Panc1 (cell line): ENCODE measurements at regions not wholly inside any gene's neighbourhood (a gene's known extent, or its start where the extent isn't known, plus 50 kb on each side); places are given as distances from the start of the nearest gene placed in this dataset.

Experiments used
- ATAC-seq: fragments of 200-7000 bp; cut with Tn5 transposase; 2 replicates; pipeline ENCODE4 v1.9.1; 2020; ENCODE audit warnings: mild to moderate bottlenecking, moderate library complexity
- BruUV-seq: library from RNA; stranded (reverse); fragments of 400-500 nt; replicated peaks from 2 replicates; lab custom pipeline; 2021; lab: Mats Ljungman, UMichigan
- CTCF ChIA-PET: fragments of 300-600 bp; sonication (Branson Sonifier 250); formaldehyde crosslinking; loops from one replicate; lab custom pipeline; 2022; ENCODE audit warnings: antibody characterized with exemption; lab: Charles Lee
- POLR2A ChIA-PET: fragments of 300-600 bp; sonication (Branson Sonifier 250); formaldehyde crosslinking; loops from one replicate; lab custom pipeline; 2022; ENCODE audit warnings: antibody characterized with exemption; lab: Charles Lee
- DNase-seq: peaks from one replicate; pipeline ENCODE4 v3.0.0-alpha.2; 2010; ENCODE audit warnings: low read depth, low spot score
- H3K27ac ChIP-seq: 2 replicates; pipeline ENCODE4 v1.5.1; 2011; ENCODE audit warnings: mild to moderate bottlenecking, low read length, inconsistent platforms
- H3K27me3 ChIP-seq: fragments of 200-500 bp; sonication (Bioruptor generic); 2 replicates; pipeline ENCODE4 v1.6.0; 2014; ENCODE audit warnings: low read length, inconsistent platforms; ENCODE audit not compliant: control insufficient read depth, insufficient read depth
- H3K36me3 ChIP-seq: fragments of 200-500 bp; sonication (Bioruptor generic); 2 replicates; pipeline ENCODE4 v1.5.1; 2014; ENCODE audit warnings: inconsistent platforms, mild to moderate bottlenecking, low read length, moderate library complexity; ENCODE audit not compliant: control insufficient read depth, insufficient read depth
- H3K4me1 ChIP-seq: 2 replicates; pipeline ENCODE4 v1.5.1; 2011; ENCODE audit warnings: inconsistent platforms, mild to moderate bottlenecking, low read length, moderate library complexity; ENCODE audit not compliant: control insufficient read depth, insufficient read depth
- H3K4me3 ChIP-seq, 2 experiments: 2 replicates each; pipeline ENCODE4 v1.5.1; 2011 to 2012; ENCODE audit warnings: low read depth in 2 of 2, low read length in 2 of 2, mild to moderate bottlenecking in 2 of 2, inconsistent platforms in 1 of 2, moderate library complexity in 1 of 2
- H3K9me3 ChIP-seq: fragments of 200-500 bp; sonication (Bioruptor generic); 2 replicates; pipeline ENCODE4 v1.5.1; 2014; ENCODE audit warnings: low read depth, mild to moderate bottlenecking, inconsistent platforms, low read length, moderate library complexity; ENCODE audit not compliant: control insufficient read depth, insufficient read depth
- CTCF ChIP-seq: fragments of 450-650 bp; IDR thresholded peaks from 2 replicates; pipeline ENCODE4 v1.5.1; 2017; ENCODE audit warnings: mild to moderate bottlenecking
- POLR2AphosphoS5 ChIP-seq: IDR thresholded peaks from 2 replicates; pipeline ENCODE4 v1.6.1; 2012; ENCODE audit warnings: mild to moderate bottlenecking, low read depth, low read length, moderate library complexity
- REST ChIP-seq, 2 experiments: IDR thresholded peaks; 2 replicates each; pipeline ENCODE4 v1.6.1; 2011 to 2012; ENCODE audit warnings: low read depth in 2 of 2, control low read depth in 1 of 2, low read length in 1 of 2, mild to moderate bottlenecking in 1 of 2, moderate library complexity in 1 of 2; ENCODE audit not compliant: insufficient read depth in 1 of 2
- SIN3A ChIP-seq: IDR thresholded peaks from 2 replicates; pipeline ENCODE4 v1.6.1; 2012; ENCODE audit warnings: low read depth, mild to moderate bottlenecking, low read length, moderate library complexity, borderline replicate concordance; ENCODE audit not compliant: insufficient read depth
- TCF7L2 ChIP-seq: IDR thresholded peaks from 2 replicates; pipeline ENCODE4 v1.6.1; 2011; ENCODE audit warnings: mild to moderate bottlenecking, low read depth, low read length, inconsistent platforms
- in situ Hi-C: cut with HindIII; loops from 2 replicates; pipeline ENCODE4 v1.10.0; 2016; ENCODE audit warnings: low sequenced_read_pairs, low pct_unique_long_range_greater_than_20kb
- intact Hi-C: fragments of 100-400 bp; cut with micrococcal nuclease; formaldehyde crosslinking; loops from one replicate; pipeline ENCODE4 v1.10.0; 2022; ENCODE audit not compliant: unreplicated experiment

GRCh38 chr10:131403936-131404335, 92.4 kb upstream of the TCERG1L start:
- no TSS peak for BruUV-seq
- ChIA-PET POLR2A (no interaction called here), CTCF (interaction anchor here (0.7 kb wide), 1 partner anchor 75 kb away, joined by 3 read pairs; no protein-coding TSS in a partner anchor)

GRCh38 chr10:131404886-131405285, 93.4 kb upstream of the TCERG1L start:
- ChIA-PET CTCF (no interaction called here), POLR2A (no interaction called here)
- no peaks in the 10 kb centered on the region for H3K36me3 ChIP-seq
- intact Hi-C loops: no loop called here
- no TSS peak for BruUV-seq
- H3K9me3 ChIP-seq: no peaks in the 10 kb centered on the region
- in situ Hi-C loops: no loop called here
- no peak for TF ChIP-seq CTCF
- no peak for TF ChIP-seq SIN3A
- TF ChIP-seq TCF7L2: no peak
- no peak for TF ChIP-seq REST (IDR thresholded peaks at IDR 0.05; ENCODE audit: insufficient read depth in 1 of 2, low read depth in 2 of 2, low read length in 1 of 2)
- TF ChIP-seq POLR2AphosphoS5: no peak
- no peak overlapping the region for H3K4me3 ChIP-seq
- ATAC-seq: no peak
- H3K27ac ChIP-seq: no peak overlapping the region
- no peak for DNase-seq
- no peaks in the 10 kb centered on the region for H3K4me1 ChIP-seq
- H3K27me3 ChIP-seq: peaks cover 5% of the 10 kb centered on the region; the same call in 1 of the 2 replicates

More at GRCh38 chr10:131403936-131404335, 92.4 kb upstream of the TCERG1L start:
- no peaks in the 10 kb centered on the region for H3K36me3 ChIP-seq
- H3K27me3 ChIP-seq: peaks cover 12% of the 10 kb centered on the region
- H3K4me3 ChIP-seq: no peak overlapping the region
- H3K9me3 ChIP-seq: no peaks in the 10 kb centered on the region
- ATAC-seq (no peak), DNase-seq (no peak)
- in situ Hi-C loops (no loop called here), intact Hi-C loops (no loop called here)
- TF ChIP-seq REST (IDR thresholded peaks at IDR 0.05; ENCODE audit: insufficient read depth in 1 of 2, low read depth in 2 of 2, low read length in 1 of 2) (no peak), POLR2AphosphoS5 (no peak), TCF7L2 (no peak), SIN3A (no peak), CTCF (no peak)
- H3K27ac ChIP-seq: no peak overlapping the region
- no peaks in the 10 kb centered on the region for H3K4me1 ChIP-seq
